BE2C (cell line): ENCODE measurements at regions not wholly inside any gene's neighbourhood (a gene's known extent, or its start where the extent isn't known, plus 50 kb on each side); places are given as distances from the start of the nearest gene placed in this dataset.

Experiments used
- DNase-seq: peaks from one replicate; pipeline ENCODE4 v3.0.0-alpha.2; 2020
- H3K27me3 ChIP-seq: fragments of 250-450 bp; sonication (Bioruptor Pico); 2 replicates; pipeline ENCODE4 v1.5.1; 2020; ENCODE audit warnings: mild to moderate bottlenecking
- H3K36me3 ChIP-seq: fragments of 250-450 bp; sonication (Bioruptor Pico); 2 replicates; pipeline ENCODE4 v1.5.1; 2020; ENCODE audit warnings: mild to moderate bottlenecking
- H3K4me1 ChIP-seq: fragments of 250-450 bp; sonication (Bioruptor Pico); 2 replicates; pipeline ENCODE4 v1.5.1; 2020
- H3K4me3 ChIP-seq: 2 replicates; pipeline ENCODE4 v1.5.1; 2011; ENCODE audit warnings: low read depth, low read length
- H3K9me3 ChIP-seq: fragments of 250-450 bp; sonication (Bioruptor Pico); 2 replicates; pipeline ENCODE4 v1.5.1; 2020
- TF ChIP-seq, protein P1 (sequence below): IDR thresholded peaks from 2 replicates; pipeline ENCODE4 v1.5.1; 2012; ENCODE audit warnings: mild to moderate bottlenecking, low read depth, low read length

DNA sequence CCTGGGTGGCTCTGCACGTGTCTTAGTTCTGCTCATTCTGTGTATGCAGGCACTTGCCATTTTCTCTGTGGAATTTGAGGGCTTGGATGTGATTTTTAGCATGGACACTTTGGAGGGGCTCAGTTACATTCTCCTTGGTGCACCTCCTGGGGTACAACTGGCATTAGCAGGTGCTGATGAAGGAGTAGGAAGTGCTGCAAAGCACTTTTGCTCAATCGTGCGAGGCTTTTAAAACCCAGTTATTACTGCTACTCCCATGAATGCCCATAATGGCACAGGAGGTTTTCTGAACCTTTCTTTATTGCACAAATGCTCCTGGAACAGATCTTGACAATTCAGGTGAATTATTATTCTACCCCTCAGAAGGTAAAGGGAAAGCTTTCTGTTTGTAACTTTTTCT is 78.7 kb downstream of the SLC25A47 start:
- Histone ChIP-seq H3K4me3 (no peak overlapping the region), H3K36me3 (no peaks in the 10 kb centered on the region), H3K4me1 (peaks cover 77% of the 10 kb centered on the region), H3K9me3 (no peaks in the 10 kb centered on the region), H3K27me3 (no peaks in the 10 kb centered on the region)
- no peak for DNase-seq
- TF ChIP-seq, protein P1, sequence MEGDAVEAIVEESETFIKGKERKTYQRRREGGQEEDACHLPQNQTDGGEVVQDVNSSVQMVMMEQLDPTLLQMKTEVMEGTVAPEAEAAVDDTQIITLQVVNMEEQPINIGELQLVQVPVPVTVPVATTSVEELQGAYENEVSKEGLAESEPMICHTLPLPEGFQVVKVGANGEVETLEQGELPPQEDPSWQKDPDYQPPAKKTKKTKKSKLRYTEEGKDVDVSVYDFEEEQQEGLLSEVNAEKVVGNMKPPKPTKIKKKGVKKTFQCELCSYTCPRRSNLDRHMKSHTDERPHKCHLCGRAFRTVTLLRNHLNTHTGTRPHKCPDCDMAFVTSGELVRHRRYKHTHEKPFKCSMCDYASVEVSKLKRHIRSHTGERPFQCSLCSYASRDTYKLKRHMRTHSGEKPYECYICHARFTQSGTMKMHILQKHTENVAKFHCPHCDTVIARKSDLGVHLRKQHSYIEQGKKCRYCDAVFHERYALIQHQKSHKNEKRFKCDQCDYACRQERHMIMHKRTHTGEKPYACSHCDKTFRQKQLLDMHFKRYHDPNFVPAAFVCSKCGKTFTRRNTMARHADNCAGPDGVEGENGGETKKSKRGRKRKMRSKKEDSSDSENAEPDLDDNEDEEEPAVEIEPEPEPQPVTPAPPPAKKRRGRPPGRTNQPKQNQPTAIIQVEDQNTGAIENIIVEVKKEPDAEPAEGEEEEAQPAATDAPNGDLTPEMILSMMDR: no peak

DNA sequence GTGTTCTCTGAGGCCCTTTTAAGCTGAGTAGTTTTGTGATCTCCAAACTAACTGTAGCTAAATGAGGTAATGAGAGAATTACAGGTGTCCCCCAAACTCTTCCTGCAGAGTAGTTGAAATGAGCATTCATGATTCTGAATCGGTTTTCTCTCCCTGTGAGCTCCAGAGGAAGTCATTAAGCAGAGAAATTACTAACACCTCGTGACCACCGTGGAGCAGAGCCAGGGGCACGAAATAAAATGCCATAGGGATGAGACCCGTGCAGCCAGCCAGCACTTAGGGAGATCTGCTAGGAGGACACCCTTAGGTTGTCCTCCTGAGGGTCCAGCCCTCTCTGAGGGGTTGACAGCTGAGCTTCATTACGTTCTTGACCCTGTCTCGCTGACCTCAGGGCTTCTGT is 79.5 kb downstream of the SLC25A47 start:
- Histone ChIP-seq H3K4me1 (peaks cover 81% of the 10 kb centered on the region), H3K27me3 (no peaks in the 10 kb centered on the region), H3K36me3 (no peaks in the 10 kb centered on the region), H3K9me3 (no peaks in the 10 kb centered on the region), H3K4me3 (no peak overlapping the region)
- no peak for DNase-seq
- TF ChIP-seq, protein P1: no peak

DNA sequence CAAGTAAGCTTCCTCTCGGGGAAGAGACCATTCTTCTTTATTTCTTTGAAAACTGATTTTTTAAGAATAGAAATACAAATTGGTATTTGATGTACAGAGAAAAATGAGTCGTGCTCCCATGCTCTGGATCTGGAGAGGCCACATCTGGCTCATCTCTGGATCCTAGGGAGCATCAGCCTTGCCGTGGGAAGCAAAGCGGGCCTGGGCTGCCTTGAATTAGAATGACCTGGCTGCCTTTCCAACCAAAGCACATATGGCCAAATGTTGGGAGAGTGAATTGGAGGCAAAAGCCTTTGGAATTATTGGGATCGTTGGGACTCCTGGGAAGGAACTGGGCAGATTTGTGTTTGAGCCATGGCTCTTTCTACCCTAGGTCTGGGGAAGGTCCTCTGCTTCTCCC is 80.0 kb downstream of the SLC25A47 start:
- TF ChIP-seq, protein P1: no peak
- Histone ChIP-seq H3K4me1 (peaks cover 81% of the 10 kb centered on the region), H3K9me3 (no peaks in the 10 kb centered on the region)

DNA sequence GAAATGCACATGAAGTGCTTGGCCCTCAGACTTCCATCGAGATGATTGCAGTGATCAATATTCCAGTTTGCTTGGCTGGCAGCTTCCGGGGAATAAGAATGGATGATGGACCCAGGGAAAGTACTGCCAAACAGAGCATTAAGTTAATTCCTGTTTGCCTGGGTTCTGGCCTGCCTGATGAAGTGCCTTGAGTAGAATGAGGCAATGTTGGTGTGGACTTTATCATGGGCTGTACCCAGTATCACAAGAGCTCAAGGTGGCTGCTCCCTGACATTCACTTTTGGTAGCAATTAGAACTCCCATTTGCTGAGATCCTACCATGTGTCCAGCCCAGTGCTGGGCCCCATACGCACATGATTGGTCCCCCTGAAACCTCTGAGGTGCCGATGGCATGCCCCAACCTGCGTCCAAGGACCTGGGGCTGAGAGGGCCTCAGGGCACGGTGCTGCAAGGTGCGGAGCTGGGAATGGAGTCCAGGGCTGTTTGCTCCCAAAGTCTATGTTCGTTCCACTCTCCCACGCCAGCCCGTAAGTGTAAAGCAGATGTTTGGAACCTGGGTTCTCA is 80.7 kb downstream of the SLC25A47 start:
- TF ChIP-seq, protein P1: no peak
- no peaks in the 10 kb centered on the region for H3K9me3 ChIP-seq
- no peaks in the 10 kb centered on the region for H3K36me3 ChIP-seq
- peaks cover 80% of the 10 kb centered on the region for H3K4me1 ChIP-seq
- no peak for DNase-seq
- no peaks in the 10 kb centered on the region for H3K27me3 ChIP-seq
- H3K4me3 ChIP-seq: no peak overlapping the region

More for the DNA sequence above, 80.0 kb downstream of the SLC25A47 start:
- Histone ChIP-seq H3K4me3 (no peak overlapping the region), H3K27me3 (no peaks in the 10 kb centered on the region), H3K36me3 (no peaks in the 10 kb centered on the region)
- no peak for DNase-seq

DNA sequence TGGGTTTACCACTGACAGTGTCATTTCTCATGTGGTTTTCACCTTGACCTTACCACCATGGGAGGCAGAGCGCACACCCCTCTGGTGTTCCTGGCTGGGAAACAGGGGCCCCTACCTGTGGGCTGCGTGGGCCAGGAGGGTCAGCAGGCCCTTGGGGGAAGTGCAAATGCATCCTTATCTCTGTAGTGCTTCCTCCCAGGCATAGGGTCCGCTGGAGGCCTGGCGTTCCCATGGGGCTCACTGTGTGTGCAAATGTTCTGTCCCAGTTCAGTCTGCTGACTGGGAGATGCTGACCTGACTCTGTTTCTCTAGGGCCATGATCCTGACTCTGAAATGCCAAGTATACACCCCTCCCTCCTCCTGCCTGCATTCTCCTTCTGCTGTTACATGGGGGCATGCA is 81.3 kb downstream of the SLC25A47 start:
- no peak overlapping the region for H3K4me3 ChIP-seq
- DNase-seq: peak; percentile 53
- no peaks in the 10 kb centered on the region for H3K27me3 ChIP-seq
- H3K36me3 ChIP-seq: no peaks in the 10 kb centered on the region
- TF ChIP-seq, protein P1: no peak
- H3K9me3 ChIP-seq: no peaks in the 10 kb centered on the region
- peaks cover 78% of the 10 kb centered on the region for H3K4me1 ChIP-seq

DNA sequence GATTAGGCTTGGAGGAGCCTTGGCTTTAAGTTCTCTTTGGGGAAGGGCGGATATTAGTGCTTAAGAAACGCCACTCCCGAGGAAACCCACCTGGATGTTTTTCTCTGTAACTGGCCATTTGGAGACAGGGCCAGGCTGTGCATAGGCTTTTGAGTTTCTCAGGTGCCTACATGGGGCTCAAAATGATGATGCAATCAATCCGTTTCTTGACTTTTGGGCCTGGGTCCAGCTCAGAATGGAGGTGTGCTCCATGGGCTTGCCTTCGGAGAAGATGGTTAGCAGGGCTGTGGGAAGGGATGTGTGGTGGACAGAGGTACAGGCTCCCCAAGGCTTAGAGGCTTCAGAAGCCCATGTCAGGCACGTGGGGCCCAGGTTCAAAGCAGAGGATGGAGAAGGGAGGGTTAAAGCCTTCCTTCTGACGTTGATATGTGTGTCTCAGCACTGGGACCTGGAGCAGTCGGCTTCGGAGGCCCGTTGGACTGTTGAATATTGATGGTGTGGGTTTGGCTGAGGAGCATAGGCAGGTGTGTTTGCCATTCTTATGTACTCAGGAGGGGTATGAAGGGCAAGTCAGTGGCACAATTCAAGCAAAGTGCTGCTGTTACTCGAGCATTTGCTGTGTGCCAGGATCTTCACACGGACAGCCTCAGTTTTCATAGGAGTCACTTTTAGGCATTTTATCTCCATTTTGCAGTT is 82.8 kb downstream of the SLC25A47 start:
- Histone ChIP-seq H3K36me3 (no peaks in the 10 kb centered on the region), H3K4me1 (peaks cover 72% of the 10 kb centered on the region), H3K4me3 (no peak overlapping the region), H3K27me3 (no peaks in the 10 kb centered on the region), H3K9me3 (no peaks in the 10 kb centered on the region)
- no peak for DNase-seq
- TF ChIP-seq, protein P1: no peak
